Femur (tissue), 1 donor: ENCODE measurements at regions not wholly inside any gene's neighbourhood (a gene's known extent, or its start where the extent isn't known, plus 50 kb on each side); places are given as distances from the start of the nearest gene placed in this dataset.
"Not testable (repeated sequence)": the region's sequence is repeated elsewhere in the genome, so short reads cannot be mapped to it uniquely, and the experiment has no call there.

Experiments used
- DNase-seq: peaks from one replicate; pipeline ENCODE4 v3.0.0-alpha.2; 2017

GRCh38 chr14:30165255-30165654, 237.6 kb upstream of the PRKD1 start:
- no peak for DNase-seq

GRCh38 chr14:30177781-30178180, 250.1 kb upstream of the PRKD1 start:
- DNase-seq, result no peak

GRCh38 chr14:30179381-30180130, 251.9 kb upstream of the PRKD1 start:
- no peak for DNase-seq

GRCh38 chr14:30180219-30180618, 252.6 kb upstream of the PRKD1 start:
- no peak for DNase-seq

- DNase-seq, result no peak
Observed at GRCh38 chr14:30185832-30186231, 258.2 kb upstream of the PRKD1 start.

GRCh38 chr14:30191639-30192279, 264.1 kb upstream of the PRKD1 start:
- no peak for DNase-seq

- no peak for DNase-seq
Observed at GRCh38 chr14:30193101-30193500, 265.5 kb upstream of the PRKD1 start.

GRCh38 chr14:30193845-30194501, 266.3 kb upstream of the PRKD1 start:
- no peak for DNase-seq

- DNase-seq, result no peak
Observed at GRCh38 chr14:30194741-30195148, 267.1 kb upstream of the PRKD1 start.

GRCh38 chr14:30195941-30196340, 268.3 kb upstream of the PRKD1 start:
- no peak for DNase-seq

GRCh38 chr14:30196861-30197260, 269.2 kb upstream of the PRKD1 start:
- DNase-seq, result no peak

- DNase-seq, result not testable (repeated sequence)
Observed at GRCh38 chr14:30198720-30199119, 271.1 kb upstream of the PRKD1 start.

- DNase-seq, result no peak
Observed at GRCh38 chr14:30204431-30204980, 276.9 kb upstream of the PRKD1 start.

GRCh38 chr14:30209136-30209535, 281.5 kb upstream of the PRKD1 start:
- no peak for DNase-seq

- DNase-seq, result no peak
Observed at GRCh38 chr14:30210630-30211029, 283.0 kb upstream of the PRKD1 start.

GRCh38 chr14:30211326-30211725, 283.7 kb upstream of the PRKD1 start:
- no peak for DNase-seq

- no peak for DNase-seq
Observed at GRCh38 chr14:30214014-30214413, 286.4 kb upstream of the PRKD1 start.

GRCh38 chr14:30214461-30215090, 286.9 kb upstream of the PRKD1 start:
- DNase-seq, result no peak

- no peak for DNase-seq
Observed at GRCh38 chr14:30218907-30219306, 291.3 kb upstream of the PRKD1 start.

- DNase-seq, result no peak
Observed at GRCh38 chr14:30221546-30221945, 293.9 kb upstream of the PRKD1 start.

GRCh38 chr14:30223385-30223785, 295.7 kb upstream of the PRKD1 start:
- peak; percentile 22 for DNase-seq

- no peak for DNase-seq
Observed at GRCh38 chr14:30223966-30224365, 296.3 kb upstream of the PRKD1 start.

- no peak for DNase-seq
Observed at GRCh38 chr14:30225176-30225575, 297.5 kb upstream of the PRKD1 start.
